ENCODE measurements at regions not wholly inside any gene's neighbourhood (a gene's known extent, or its start where the extent isn't known, plus 50 kb on each side); places are given as distances from the start of the nearest gene placed in this dataset.

DNA sequence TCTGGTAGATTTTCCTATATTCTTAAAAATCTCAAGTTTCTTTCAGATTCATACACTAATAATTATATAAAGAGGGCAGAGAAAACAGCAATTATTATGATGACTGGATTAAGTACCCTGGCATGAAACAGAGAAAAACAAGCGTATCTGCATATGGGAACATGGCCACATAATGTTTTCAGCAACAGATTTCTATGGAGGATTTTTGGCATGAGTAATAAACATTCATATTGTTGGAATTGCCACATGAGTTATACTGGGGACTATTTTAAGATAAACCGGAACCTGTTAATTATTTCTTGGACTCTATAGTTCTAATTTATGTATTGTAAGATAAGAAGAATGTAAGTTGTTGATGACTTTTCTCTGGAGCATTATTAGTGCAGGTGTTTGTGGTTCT lies 112.7 kb downstream of the OXSM start:
- Histone ChIP-seq H4K20me1 (ENCODE audit: insufficient read depth, low read length) (no peaks in the 10 kb centered on the region), H3K4me3 (replicated peaks in 1 of 3; ENCODE audit: insufficient read depth in 1 of 3, low read depth in 2 of 3, low read length in 3 of 3) (no peak overlapping the region), H3K79me2 (ENCODE audit: insufficient read depth, low read length) (no peaks in the 10 kb centered on the region), H3K27ac (ENCODE audit: extremely low read length, insufficient read depth, low read length) (no peak overlapping the region), H3K36me3 (replicated peaks in 1 of 2; ENCODE audit: control insufficient read depth in 1 of 2, insufficient read depth in 2 of 2, low read length in 2 of 2) (no peaks in the 10 kb centered on the region), H2AFZ (ENCODE audit: low read length) (no peak overlapping the region), H3K9me3 (ENCODE audit: low read length) (no peaks in the 10 kb centered on the region), H3K9ac (ENCODE audit: insufficient read depth, low read depth, low read length) (no peak overlapping the region), H3K4me2 (ENCODE audit: low read depth, low read length) (no peak overlapping the region), H3K4me1 (ENCODE audit: insufficient read depth, low read length) (no peaks in the 10 kb centered on the region), H3K27me3 (ENCODE audit: control insufficient read depth in 1 of 2, insufficient read depth in 2 of 2, low read length in 2 of 2) (no peaks in the 10 kb centered on the region)
- in situ Hi-C loops (cut with HindIII; ENCODE audit: extremely low pct_ligation_motif_present, low pct_unique_long_range_greater_than_20kb), result no loop called here
- intact Hi-C loops (cut with micrococcal nuclease; ENCODE audit: unreplicated experiment), result no loop called here
- no peak for TF ChIP-seq TCF7 (IDR thresholded peaks at IDR 0.05; ENCODE audit: low read depth)
- TF ChIP-seq NFATC3 (CRISPR knock-in tag; IDR thresholded peaks at IDR 0.05), result no peak
- no peak for TF ChIP-seq DR1 (CRISPR knock-in tag; IDR thresholded peaks at IDR 0.05)
- TF ChIP-seq, protein P1, sequence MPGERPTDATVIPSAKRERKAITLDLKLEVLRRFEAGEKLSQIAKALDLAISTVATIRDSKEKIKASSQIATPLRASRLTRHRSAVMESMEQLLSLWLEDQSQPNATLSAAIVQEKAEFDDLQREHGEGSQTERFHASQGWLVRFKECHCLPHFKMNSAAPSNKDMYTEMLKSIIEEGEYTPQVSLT (CRISPR knock-in tag; IDR thresholded peaks at IDR 0.05; ENCODE audit: borderline replicate concordance, low read depth), result no peak
- no peak for TF ChIP-seq DNMT3B (CRISPR knock-in tag; conservative IDR thresholded peaks at IDR 0.05)
- TF ChIP-seq MXD4 (CRISPR knock-in tag; IDR thresholded peaks at IDR 0.05), result no peak
- TF ChIP-seq, protein P2, sequence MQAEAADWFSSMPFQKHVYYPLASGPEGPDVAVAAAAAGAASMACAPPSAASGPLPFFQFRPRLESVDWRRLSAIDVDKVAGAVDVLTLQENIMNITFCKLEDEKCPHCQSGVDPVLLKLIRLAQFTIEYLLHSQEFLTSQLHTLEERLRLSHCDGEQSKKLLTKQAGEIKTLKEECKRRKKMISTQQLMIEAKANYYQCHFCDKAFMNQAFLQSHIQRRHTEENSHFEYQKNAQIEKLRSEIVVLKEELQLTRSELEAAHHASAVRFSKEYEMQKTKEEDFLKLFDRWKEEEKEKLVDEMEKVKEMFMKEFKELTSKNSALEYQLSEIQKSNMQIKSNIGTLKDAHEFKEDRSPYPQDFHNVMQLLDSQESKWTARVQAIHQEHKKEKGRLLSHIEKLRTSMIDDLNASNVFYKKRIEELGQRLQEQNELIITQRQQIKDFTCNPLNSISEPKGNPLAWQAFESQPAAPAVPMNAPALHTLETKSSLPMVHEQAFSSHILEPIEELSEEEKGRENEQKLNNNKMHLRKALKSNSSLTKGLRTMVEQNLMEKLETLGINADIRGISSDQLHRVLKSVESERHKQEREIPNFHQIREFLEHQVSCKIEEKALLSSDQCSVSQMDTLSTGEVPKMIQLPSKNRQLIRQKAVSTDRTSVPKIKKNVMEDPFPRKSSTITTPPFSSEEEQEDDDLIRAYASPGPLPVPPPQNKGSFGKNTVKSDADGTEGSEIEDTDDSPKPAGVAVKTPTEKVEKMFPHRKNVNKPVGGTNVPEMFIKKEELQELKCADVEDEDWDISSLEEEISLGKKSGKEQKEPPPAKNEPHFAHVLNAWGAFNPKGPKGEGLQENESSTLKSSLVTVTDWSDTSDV (CRISPR knock-in tag; IDR thresholded peaks at IDR 0.05), result no peak
- no peak for TF ChIP-seq TGIF2 (CRISPR knock-in tag; IDR thresholded peaks at IDR 0.05)
- TF ChIP-seq ISL2 (CRISPR knock-in tag; IDR thresholded peaks at IDR 0.05), result no peak
- no peak for TF ChIP-seq KLF15 (CRISPR knock-in tag; IDR thresholded peaks at IDR 0.05; ENCODE audit: borderline replicate concordance)
- no peak for TF ChIP-seq CEBPB (IDR thresholded peaks at IDR 0.05; ENCODE audit: borderline replicate concordance, low read depth, low read length)
- TF ChIP-seq MTERF4 (CRISPR knock-in tag; IDR thresholded peaks at IDR 0.05), result no peak
- TF ChIP-seq ZNF101 (CRISPR knock-in tag; IDR thresholded peaks at IDR 0.05; ENCODE audit: borderline replicate concordance, low read depth), result no peak
- TF ChIP-seq FOXA3 (CRISPR knock-in tag; IDR thresholded peaks at IDR 0.05), result no peak
- DNase-seq (ENCODE audit: low spot score), result no peak
- CTCF ChIA-PET (ENCODE audit: low intra/inter-chr PET ratio, low total read pairs), result no interaction called here
- WGBS (ENCODE audit: low lambda C conversion rate), result 3% methylated on average over 2 of the region's 2 CpGs
- ATAC-seq, result no peak
- BruUV-seq (replicated peaks), result no TSS peak
- no peak for FAIRE-seq
- POLR2A ChIA-PET, result no interaction called here

Data from HepG2 (cell line).